ENCODE measurements at regions not wholly inside any gene's neighbourhood (a gene's known extent, or its start where the extent isn't known, plus 50 kb on each side); places are given as distances from the start of the nearest gene placed in this dataset.

GRCh38 chr9:13744261-13744901, 464.9 kb upstream of the MPDZ start:
- DNase-seq: no peak

- DNase-seq: no peak
These were observed 458.4 kb upstream of the MPDZ start for GRCh38 chr9:13737885-13738284.

- DNase-seq: no peak
These were observed 455.7 kb upstream of the MPDZ start for GRCh38 chr9:13735181-13735580.

- DNase-seq: no peak
These were observed 455.1 kb upstream of the MPDZ start for GRCh38 chr9:13734601-13735000.

- DNase-seq: no peak
These were observed 452.8 kb upstream of the MPDZ start for GRCh38 chr9:13732290-13732689.

GRCh38 chr9:13731637-13732036, 452.1 kb upstream of the MPDZ start:
- no peak for DNase-seq

GRCh38 chr9:13729955-13730354, 450.5 kb upstream of the MPDZ start:
- DNase-seq: no peak

- DNase-seq: no peak
These were observed 449.7 kb upstream of the MPDZ start for GRCh38 chr9:13728917-13729811.

- peak; percentile 33 for DNase-seq
These were observed 448.6 kb upstream of the MPDZ start for GRCh38 chr9:13728131-13728530.

GRCh38 chr9:13726746-13727145, 447.3 kb upstream of the MPDZ start:
- DNase-seq: no peak

GRCh38 chr9:13725516-13725915, 446.0 kb upstream of the MPDZ start:
- DNase-seq: no peak

GRCh38 chr9:13721481-13722235, 442.2 kb upstream of the MPDZ start:
- no peak for DNase-seq

- no peak for DNase-seq
These were observed 440.6 kb upstream of the MPDZ start for GRCh38 chr9:13719981-13720676.

- no peak for DNase-seq
These were observed 440.0 kb upstream of the MPDZ start for GRCh38 chr9:13719446-13719845.

- no peak for DNase-seq
These were observed 439.0 kb upstream of the MPDZ start for GRCh38 chr9:13718539-13718938.

- DNase-seq: no peak
These were observed 438.6 kb upstream of the MPDZ start for GRCh38 chr9:13718086-13718485.

GRCh38 chr9:13717322-13718054, 438.0 kb upstream of the MPDZ start:
- no peak for DNase-seq

- DNase-seq: no peak
These were observed 437.3 kb upstream of the MPDZ start for GRCh38 chr9:13716601-13717321.

GRCh38 chr9:13716090-13716489, 436.6 kb upstream of the MPDZ start:
- no peak for DNase-seq

GRCh38 chr9:13715430-13715829, 435.9 kb upstream of the MPDZ start:
- DNase-seq: no peak

All from NCI-H2029 (cell line).